KG1 (cell line): ENCODE measurements at regions not wholly inside any gene's neighbourhood (a gene's known extent, or its start where the extent isn't known, plus 50 kb on each side); places are given as distances from the start of the nearest gene placed in this dataset.
"Not testable (repeated sequence)": the region's sequence is repeated elsewhere in the genome, so short reads cannot be mapped to it uniquely, and the experiment has no call there.

ENCODE experiments used
- DNase-seq: peaks from one replicate; lab custom pipeline; 2025; lab: John Stamatoyannopoulos, UW

- no peak for DNase-seq
These were observed 322.9 kb upstream of the MDFIC2 start for GRCh38 chr3:70635301-70635700.

GRCh38 chr3:70631716-70632307 is 319.4 kb upstream of the MDFIC2 start:
- DNase-seq = no peak

- no peak for DNase-seq
These were observed 309.0 kb upstream of the MDFIC2 start for GRCh38 chr3:70621451-70621850.

- no peak for DNase-seq
These were observed 308.5 kb upstream of the MDFIC2 start for GRCh38 chr3:70620956-70621355.

- no peak for DNase-seq
These were observed 307.9 kb upstream of the MDFIC2 start for GRCh38 chr3:70620367-70620766.

DNA sequence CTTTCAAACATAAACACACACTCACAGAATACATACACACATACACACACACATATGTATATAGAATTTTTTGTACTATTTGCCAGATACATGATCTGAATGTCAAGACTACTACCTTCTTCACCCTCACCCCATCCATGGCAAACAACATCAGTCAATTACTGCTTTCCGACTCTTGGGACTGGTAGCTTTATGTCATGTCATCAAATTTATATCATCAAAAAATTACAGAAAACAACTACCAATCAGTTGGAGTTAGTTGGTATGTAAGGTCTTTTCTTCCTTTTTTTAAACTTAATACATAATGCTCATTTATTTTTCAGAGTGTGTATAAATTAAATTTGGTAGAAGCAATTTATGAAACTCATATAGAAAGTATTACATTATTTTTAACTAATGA is 305.7 kb upstream of the MDFIC2 start:
- DNase-seq = no peak

DNA sequence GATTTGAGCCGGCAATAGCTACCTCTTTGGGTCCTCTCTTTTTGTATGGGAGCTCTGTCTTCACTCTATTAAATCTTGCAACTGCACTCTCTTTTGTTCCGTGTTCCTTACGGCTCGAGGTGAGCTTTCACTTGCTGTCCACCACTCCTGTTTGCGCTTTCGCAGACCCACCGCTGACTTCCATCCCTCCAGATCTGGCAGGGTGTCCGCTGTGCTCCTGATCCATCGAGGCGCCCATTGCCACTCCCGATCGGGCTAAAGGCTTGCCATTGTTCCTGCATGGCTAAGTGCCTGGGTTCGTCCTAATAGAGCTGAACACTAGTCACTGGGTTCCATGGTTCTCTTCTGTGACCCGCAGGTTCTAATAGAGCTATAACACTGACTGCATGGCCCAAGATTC is 304.9 kb upstream of the MDFIC2 start:
- DNase-seq = not testable (repeated sequence)

GRCh38 chr3:70615286-70615685 is 302.8 kb upstream of the MDFIC2 start:
- DNase-seq = no peak

- no peak for DNase-seq
These were observed 301.7 kb upstream of the MDFIC2 start for GRCh38 chr3:70614111-70614510.

- no peak for DNase-seq
These were observed 300.5 kb upstream of the MDFIC2 start for GRCh38 chr3:70612920-70613319.

- DNase-seq = not testable (repeated sequence)
These were observed 299.3 kb upstream of the MDFIC2 start for GRCh38 chr3:70611667-70612277.

DNA sequence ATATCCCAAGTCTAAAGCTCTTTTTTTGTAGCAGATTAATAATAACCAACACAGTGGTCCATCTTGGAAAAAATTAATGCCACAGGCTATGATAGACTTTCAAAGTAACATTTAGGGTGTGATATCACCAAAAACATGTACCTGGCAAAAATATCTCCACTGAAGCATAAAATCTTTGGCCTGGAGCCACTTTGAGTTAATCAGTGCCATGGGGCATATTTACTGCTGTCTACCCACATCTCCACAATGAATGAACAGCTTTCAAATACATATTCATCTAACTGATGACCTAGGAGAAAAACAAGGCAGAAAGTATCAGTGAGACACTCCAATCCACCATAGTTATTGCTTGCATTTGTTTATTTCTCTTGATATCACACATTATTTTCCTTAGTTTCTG is 296.0 kb upstream of the MDFIC2 start:
- no peak for DNase-seq

DNA sequence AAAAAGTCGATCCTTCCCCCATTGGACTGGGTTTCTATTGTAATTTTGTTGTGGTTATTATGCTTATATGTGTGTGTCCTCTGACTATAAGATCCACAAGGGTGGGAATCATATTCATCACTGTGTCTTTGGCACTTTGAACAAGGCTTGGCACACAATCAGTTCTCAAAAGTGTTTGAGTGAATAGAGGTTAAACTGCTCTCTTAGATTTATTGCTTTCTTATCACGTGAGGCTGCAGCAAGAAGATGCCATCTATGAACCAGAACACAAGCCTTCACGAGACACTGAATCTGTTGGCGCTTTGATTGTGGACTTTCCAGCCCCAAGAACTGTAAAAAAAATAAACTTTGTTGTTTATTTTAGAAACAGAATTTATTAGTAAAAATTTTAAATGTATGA is 295.0 kb upstream of the MDFIC2 start:
- DNase-seq = no peak

DNA sequence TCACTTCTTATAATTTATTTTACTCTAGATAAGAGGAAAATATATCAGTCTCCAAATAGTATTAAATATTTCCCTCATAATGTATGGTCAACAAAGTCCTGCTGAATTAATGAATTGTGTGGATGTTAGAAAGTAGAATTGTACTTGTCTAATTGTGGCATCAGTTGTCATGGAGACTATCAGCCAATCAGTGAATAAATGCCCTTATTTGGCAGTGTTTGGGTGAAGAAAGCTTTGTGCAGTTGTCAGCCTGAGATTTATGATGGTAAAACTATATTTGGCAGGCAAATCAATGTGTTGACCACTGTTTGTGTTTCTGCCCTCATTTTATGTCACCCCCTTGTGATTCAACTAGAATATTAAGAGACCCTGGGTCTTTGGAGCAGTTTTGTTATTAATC is 293.6 kb upstream of the MDFIC2 start:
- no peak for DNase-seq

- no peak for DNase-seq
These were observed 290.7 kb upstream of the MDFIC2 start for GRCh38 chr3:70603103-70603502.

GRCh38 chr3:70597312-70597711 is 284.9 kb upstream of the MDFIC2 start:
- DNase-seq = no peak

DNA sequence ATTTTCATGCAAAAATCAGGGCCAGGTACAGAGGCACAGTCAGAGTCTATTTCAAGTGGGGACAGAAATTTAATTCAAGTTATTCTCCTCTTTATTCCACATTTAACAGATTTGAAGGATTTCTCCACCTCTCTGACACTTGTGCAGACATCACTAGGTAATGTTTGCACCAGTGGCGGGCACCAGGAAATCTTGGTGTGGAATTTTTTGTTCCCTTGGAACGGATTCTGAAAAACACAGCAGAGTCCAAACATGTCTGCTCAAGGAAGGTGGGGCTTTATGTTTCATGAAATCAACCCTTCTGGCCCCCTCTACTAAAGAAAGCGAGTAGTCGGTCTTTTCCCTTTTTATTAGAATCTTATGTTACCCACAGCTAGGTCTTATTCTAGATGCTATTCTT is 271.2 kb upstream of the MDFIC2 start:
- DNase-seq = no peak

- no peak for DNase-seq
These were observed 270.4 kb upstream of the MDFIC2 start for GRCh38 chr3:70582803-70583202.

- no peak for DNase-seq
These were observed 267.6 kb upstream of the MDFIC2 start for GRCh38 chr3:70580021-70580420.

- no peak for DNase-seq
These were observed 259.3 kb upstream of the MDFIC2 start for GRCh38 chr3:70571696-70572095.

DNA sequence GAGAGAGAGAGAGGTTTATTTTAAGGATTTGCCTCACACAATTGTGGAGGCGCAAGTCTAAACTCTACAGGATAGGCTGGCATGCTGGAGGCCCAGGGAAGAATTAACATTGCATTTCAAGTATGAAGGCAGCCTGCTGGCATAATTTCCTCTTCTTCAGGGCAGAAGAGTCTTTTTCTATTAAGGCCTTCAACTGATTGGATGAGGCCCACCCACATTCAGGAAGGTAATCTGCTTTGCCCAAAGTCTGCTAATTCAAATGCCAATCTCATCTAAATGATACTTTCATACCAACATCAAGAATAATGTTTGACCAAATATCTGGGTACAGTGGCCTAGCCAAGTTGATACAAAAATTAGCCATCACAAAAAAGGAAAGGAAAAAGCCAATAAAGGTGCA is 258.1 kb upstream of the MDFIC2 start:
- no peak for DNase-seq

DNA sequence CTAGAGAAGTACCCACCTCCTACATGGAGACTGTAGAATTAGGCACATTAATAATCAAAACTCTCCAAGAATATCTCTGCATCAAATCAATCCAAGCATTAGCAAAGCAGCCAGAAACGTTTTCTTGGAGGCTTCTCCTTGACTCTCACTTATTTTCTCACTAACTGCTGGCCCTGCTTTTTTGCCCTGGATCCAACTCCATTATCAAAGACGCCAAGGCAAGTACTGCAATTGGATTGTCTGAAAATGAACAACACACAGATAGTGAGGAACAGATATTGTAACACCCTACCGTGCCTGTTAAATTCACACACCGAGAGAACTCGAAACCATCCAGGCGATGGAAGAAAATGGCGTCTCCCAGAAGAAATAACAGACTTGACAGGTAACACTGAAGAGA is 256.2 kb upstream of the MDFIC2 start:
- no peak for DNase-seq

GRCh38 chr3:70565861-70566260 is 253.4 kb upstream of the MDFIC2 start:
- DNase-seq = no peak

DNA sequence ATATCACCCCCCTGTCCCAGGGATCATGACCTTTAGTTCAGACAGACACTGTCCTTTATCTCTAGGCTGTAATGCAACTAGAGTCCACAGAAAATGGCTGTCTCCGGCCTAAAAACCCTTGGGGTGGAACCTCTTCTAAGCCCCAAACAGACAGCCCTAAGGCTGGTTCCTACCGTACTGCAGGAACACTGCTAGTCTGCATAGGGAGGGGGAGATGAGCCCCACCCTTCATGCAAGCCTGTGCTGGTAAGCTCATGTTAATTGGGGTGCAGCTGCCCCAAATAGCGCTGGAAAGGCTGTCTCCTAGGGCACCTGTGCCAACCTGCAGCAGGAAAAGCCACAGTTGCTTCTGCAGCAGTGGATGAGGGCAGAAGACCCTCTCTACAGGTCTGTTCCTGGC is 252.1 kb upstream of the MDFIC2 start:
- DNase-seq = no peak
